Mammary epithelial cell (primary cell): ENCODE measurements at regions not wholly inside any gene's neighbourhood (a gene's known extent, or its start where the extent isn't known, plus 50 kb on each side); places are given as distances from the start of the nearest gene placed in this dataset.

ENCODE experiments used
- CTCF ChIP-seq, 2 donors: IDR thresholded peaks in 1 of 2; conservative IDR thresholded peaks in 1 of 2; 2 replicates each; pipeline ENCODE4 v1.5.1; 2011 to 2012; ENCODE audit warnings: inconsistent platforms in 2 of 2, low read length in 2 of 2, mild to moderate bottlenecking in 2 of 2, control low read depth in 1 of 2, low read depth in 1 of 2; ENCODE audit not compliant: insufficient read depth in 1 of 2; ENCODE audit errors: extremely low read depth in 1 of 2
- EZH2 ChIP-seq: IDR thresholded peaks from 2 replicates; pipeline ENCODE4 v1.6.1; 2012; ENCODE audit warnings: low read length, inconsistent platforms, borderline replicate concordance

- TF ChIP-seq CTCF (conservative IDR thresholded peaks at IDR 0.05 in 1 of 2, IDR thresholded peaks at IDR 0.05 in 1 of 2; ENCODE audit: extremely low read depth in 1 of 2, insufficient read depth in 1 of 2, low read depth in 1 of 2, low read length in 2 of 2) (no peak), EZH2 (no peak)
These were observed 170.8 kb upstream of the ADAMTS16 start for GRCh38 chr5:4969351-4969750.
